MM.1S (cell line): ENCODE measurements at regions not wholly inside any gene's neighbourhood (a gene's known extent, or its start where the extent isn't known, plus 50 kb on each side); places are given as distances from the start of the nearest gene placed in this dataset.

ENCODE experiments used
- EZH2 ChIP-seq: fragments of 300-600 bp; sonication (generic); optimal IDR thresholded peaks from 2 replicates; pipeline ENCODE3; 2017; ENCODE audit warnings: low read depth, mild to moderate bottlenecking, antibody characterized with exemption, low read length, mixed read lengths
- EZH2phosphoT487 ChIP-seq: fragments of 300-600 bp; sonication (generic); IDR thresholded peaks from 2 replicates; pipeline ENCODE4 v1.6.1; 2018; ENCODE audit warnings: antibody characterized with exemption, low read length
- TF ChIP-seq, protein P1 (sequence below): fragments of 300-600 bp; sonication (generic); IDR thresholded peaks from 2 replicates; pipeline ENCODE4 v1.5.1; 2016; ENCODE audit warnings: antibody characterized with exemption, low read length, mixed read lengths

GRCh38 chr13:54573186-54573585 is 1544.6 kb downstream of the OLFM4 start:
- TF ChIP-seq, protein P1, sequence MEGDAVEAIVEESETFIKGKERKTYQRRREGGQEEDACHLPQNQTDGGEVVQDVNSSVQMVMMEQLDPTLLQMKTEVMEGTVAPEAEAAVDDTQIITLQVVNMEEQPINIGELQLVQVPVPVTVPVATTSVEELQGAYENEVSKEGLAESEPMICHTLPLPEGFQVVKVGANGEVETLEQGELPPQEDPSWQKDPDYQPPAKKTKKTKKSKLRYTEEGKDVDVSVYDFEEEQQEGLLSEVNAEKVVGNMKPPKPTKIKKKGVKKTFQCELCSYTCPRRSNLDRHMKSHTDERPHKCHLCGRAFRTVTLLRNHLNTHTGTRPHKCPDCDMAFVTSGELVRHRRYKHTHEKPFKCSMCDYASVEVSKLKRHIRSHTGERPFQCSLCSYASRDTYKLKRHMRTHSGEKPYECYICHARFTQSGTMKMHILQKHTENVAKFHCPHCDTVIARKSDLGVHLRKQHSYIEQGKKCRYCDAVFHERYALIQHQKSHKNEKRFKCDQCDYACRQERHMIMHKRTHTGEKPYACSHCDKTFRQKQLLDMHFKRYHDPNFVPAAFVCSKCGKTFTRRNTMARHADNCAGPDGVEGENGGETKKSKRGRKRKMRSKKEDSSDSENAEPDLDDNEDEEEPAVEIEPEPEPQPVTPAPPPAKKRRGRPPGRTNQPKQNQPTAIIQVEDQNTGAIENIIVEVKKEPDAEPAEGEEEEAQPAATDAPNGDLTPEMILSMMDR = no peak
- TF ChIP-seq EZH2phosphoT487 (no peak), EZH2 (no peak)
